H1 (cell line): ENCODE measurements at regions not wholly inside any gene's neighbourhood (a gene's known extent, or its start where the extent isn't known, plus 50 kb on each side); places are given as distances from the start of the nearest gene placed in this dataset.
"Not testable (repeated sequence)": the region's sequence is repeated elsewhere in the genome, so short reads cannot be mapped to it uniquely, and the experiment has no call there.

Experiments used
- CTCF ChIA-PET: fragments of 300-600 bp; sonication (Branson Sonifier 250); formaldehyde crosslinking; loops from one replicate; lab custom pipeline; 2021; ENCODE audit not compliant: partially characterized antibody; lab: Charles Lee
- POLR2A ChIA-PET: fragments of 300-600 bp; sonication (Branson Sonifier 250); formaldehyde crosslinking; loops from one replicate; lab custom pipeline; 2021; ENCODE audit warnings: inconsistent platforms; ENCODE audit not compliant: partially characterized antibody; lab: Charles Lee
- DNase-seq, 2 experiments: peaks; one replicate each; pipeline versions ENCODE4 v3.0.0 to v3.0.0-alpha.2; 2010 to 2022; ENCODE audit warnings: low spot score in 2 of 2, low read depth in 1 of 2, mixed read lengths in 1 of 2
- FAIRE-seq: peaks from 2 replicates; lab custom pipeline; 2011; peaks lifted over from hg19 to GRCh38; lab: Jason Lieb, UNC
- H2AFZ ChIP-seq: 2 replicates; pipeline ENCODE4 v1.8.1; 2012; ENCODE audit warnings: low read length, inconsistent platforms
- H2AK5ac ChIP-seq: 2 replicates; pipeline ENCODE4 v1.6.1; 2013; ENCODE audit warnings: low read depth, low read length
- H2BK120ac ChIP-seq: replicated peaks from 2 replicates; pipeline ENCODE3; 2013; ENCODE audit warnings: low read depth, low read length, inconsistent platforms
- H2BK12ac ChIP-seq: 2 replicates; pipeline ENCODE4 v1.6.1; 2013; ENCODE audit warnings: low read depth, low read length
- H2BK15ac ChIP-seq: 2 replicates; pipeline ENCODE4 v1.6.1; 2013; ENCODE audit warnings: low read length
- H2BK20ac ChIP-seq: 2 replicates; pipeline ENCODE4 v1.6.1; 2013; ENCODE audit warnings: low read length
- H2BK5ac ChIP-seq: 2 replicates; pipeline ENCODE4 v1.6.1; 2013; ENCODE audit warnings: low read depth, low read length
- H3K14ac ChIP-seq: 2 replicates; pipeline ENCODE4 v1.6.1; 2013; ENCODE audit warnings: inconsistent platforms; ENCODE audit not compliant: insufficient read length
- H3K18ac ChIP-seq: 2 replicates; pipeline ENCODE4 v1.6.1; 2013; ENCODE audit warnings: low read length; ENCODE audit errors: extremely low read depth
- H3K23ac ChIP-seq: 2 replicates; pipeline ENCODE4 v1.6.1; 2013; ENCODE audit warnings: inconsistent platforms; ENCODE audit not compliant: insufficient read length
- H3K23me2 ChIP-seq: 2 replicates; pipeline ENCODE4 v1.6.1; 2013; ENCODE audit warnings: low read depth, low read length
- H3K27ac ChIP-seq: 2 replicates; pipeline ENCODE4 v1.6.1; 2011; ENCODE audit warnings: low read depth, low read length, inconsistent platforms
- H3K27me3 ChIP-seq, 4 experiments: replicated peaks in 1 of 4; 1 replicate in 1 of 4; 2 replicates in 3 of 4; pipeline versions ENCODE4 v1.6.1 to v1.8.1; 2011 to 2013; ENCODE audit warnings: low read length in 3 of 4, mild to moderate bottlenecking in 3 of 4, inconsistent platforms in 2 of 4, mixed read lengths in 2 of 4, moderate library complexity in 1 of 4; ENCODE audit not compliant: control insufficient read depth in 3 of 4, insufficient read depth in 3 of 4; ENCODE audit errors: extremely low read depth in 1 of 4
- H3K36me3 ChIP-seq, 4 experiments: 2 replicates each; pipeline versions ENCODE4 v1.6.1 to v1.8.1; 2011 to 2013; ENCODE audit warnings: mild to moderate bottlenecking in 4 of 4, low read length in 3 of 4, moderate library complexity in 2 of 4, control low read depth in 1 of 4, inconsistent platforms in 1 of 4; ENCODE audit not compliant: insufficient read depth in 4 of 4, control insufficient read depth in 2 of 4
- H3K4ac ChIP-seq: replicated peaks from 2 replicates; pipeline ENCODE3; 2013; ENCODE audit warnings: low read length, low read depth, mixed read lengths, inconsistent platforms; ENCODE audit not compliant: insufficient read length
- H3K4me1 ChIP-seq, 4 experiments: replicated peaks in 1 of 4; 1 replicate in 1 of 4; 2 replicates in 3 of 4; pipeline versions ENCODE4 v1.6.1 to v1.8.1; 2011 to 2013; ENCODE audit warnings: low read length in 3 of 4, inconsistent platforms in 2 of 4, mixed read lengths in 1 of 4; ENCODE audit not compliant: insufficient read depth in 4 of 4, control insufficient read depth in 3 of 4
- H3K4me2 ChIP-seq, 2 experiments: 2 replicates each; pipeline versions ENCODE4 v1.6.1 to v1.8.1; 2011 to 2013; ENCODE audit warnings: low read depth in 2 of 2, low read length in 2 of 2, control low read depth in 1 of 2, inconsistent platforms in 1 of 2, mild to moderate bottlenecking in 1 of 2; ENCODE audit not compliant: insufficient read depth in 1 of 2
- H3K4me3 ChIP-seq, 4 experiments: fragments of 200-600, 300-600 bp in 1 of 4; sonication (generic), shearing (Covaris generic), sonication (Bioruptor Twin) in 1 of 4; 2 replicates each; pipeline versions ENCODE4 v1.5.1 to v1.8.1; 2011 to 2016; ENCODE audit warnings: low read length in 4 of 4, low read depth in 3 of 4, control low read depth in 2 of 4, inconsistent platforms in 2 of 4, mild to moderate bottlenecking in 2 of 4, mixed read lengths in 1 of 4, moderate library complexity in 1 of 4; ENCODE audit not compliant: insufficient read depth in 2 of 4; ENCODE audit errors: extremely low read depth in 1 of 4
- H3K56ac ChIP-seq: replicated peaks from 2 replicates; pipeline ENCODE3; 2013; ENCODE audit warnings: low read depth, mild to moderate bottlenecking, mixed read lengths, low read length, inconsistent platforms; ENCODE audit not compliant: insufficient read length
- H3K79me1 ChIP-seq: 2 replicates; pipeline ENCODE4 v1.6.1; 2013; ENCODE audit warnings: low read depth, low read length, control low read depth
- H3K79me2 ChIP-seq, 2 experiments: 2 replicates each; pipeline versions ENCODE4 v1.6.1 to v1.8.1; 2012 to 2013; ENCODE audit warnings: low read length in 2 of 2, mild to moderate bottlenecking in 2 of 2, inconsistent platforms in 1 of 2; ENCODE audit not compliant: insufficient read depth in 2 of 2, control insufficient read depth in 1 of 2
- H3K9ac ChIP-seq, 4 experiments: replicated peaks in 1 of 4; 1 replicate in 1 of 4; 2 replicates in 3 of 4; pipeline versions ENCODE4 v1.6.1 to v1.8.1; 2011 to 2013; ENCODE audit warnings: low read depth in 3 of 4, low read length in 3 of 4, control low read depth in 2 of 4, mild to moderate bottlenecking in 2 of 4, moderate library complexity in 2 of 4, inconsistent platforms in 1 of 4; ENCODE audit errors: extremely low read depth in 1 of 4
- H3K9me3 ChIP-seq, 2 experiments: 2 replicates each; pipeline versions ENCODE4 v1.6.1 to v1.8.1; 2012 to 2013; ENCODE audit warnings: mild to moderate bottlenecking in 2 of 2, moderate library complexity in 2 of 2, control low read depth in 1 of 2, inconsistent platforms in 1 of 2, low read depth in 1 of 2, low read length in 1 of 2, mixed read lengths in 1 of 2; ENCODE audit not compliant: insufficient read depth in 2 of 2
- H4K20me1 ChIP-seq, 2 experiments: replicated peaks in 1 of 2; 2 replicates each; pipeline versions ENCODE3 to v1.8.1; 2011 to 2013; ENCODE audit warnings: inconsistent platforms in 2 of 2, low read length in 2 of 2, mild to moderate bottlenecking in 1 of 2; ENCODE audit not compliant: insufficient read depth in 2 of 2, control insufficient read depth in 1 of 2
- H4K5ac ChIP-seq: 2 replicates; pipeline ENCODE4 v1.6.1; 2013; ENCODE audit warnings: low read length, low read depth, mixed read lengths, inconsistent platforms; ENCODE audit not compliant: insufficient read length
- H4K8ac ChIP-seq: 2 replicates; pipeline ENCODE4 v1.8.0; 2013; ENCODE audit warnings: mild to moderate bottlenecking, moderate library complexity, low read length, inconsistent platforms; ENCODE audit not compliant: insufficient read depth; ENCODE audit errors: extremely low read depth
- H4K91ac ChIP-seq: replicated peaks from 2 replicates; pipeline ENCODE3; 2013; ENCODE audit warnings: low read length, mixed read lengths, inconsistent platforms; ENCODE audit not compliant: insufficient read length
- WGBS, 2 experiments: shearing (Covaris generic) in 1 of 2; methylation state at CpG; one replicate each; pipeline versions ENCODE4 v1.1.6 to v1.1.7; 2013 to 2015; ENCODE audit warnings: low lambda C conversion rate in 2 of 2, mixed read lengths in 2 of 2, inconsistent platforms in 1 of 2, low coverage in 1 of 2, missing lambda C conversion rate in 1 of 2; ENCODE audit not compliant: insufficient replicate concordance in 2 of 2, insufficient coverage in 1 of 2, insufficient read length in 1 of 2; ENCODE audit errors: extremely low coverage in 1 of 2, missing lambda C conversion rate in 1 of 2; 5-methylcytosine and 5-hydroxymethylcytosine counted together

DNA sequence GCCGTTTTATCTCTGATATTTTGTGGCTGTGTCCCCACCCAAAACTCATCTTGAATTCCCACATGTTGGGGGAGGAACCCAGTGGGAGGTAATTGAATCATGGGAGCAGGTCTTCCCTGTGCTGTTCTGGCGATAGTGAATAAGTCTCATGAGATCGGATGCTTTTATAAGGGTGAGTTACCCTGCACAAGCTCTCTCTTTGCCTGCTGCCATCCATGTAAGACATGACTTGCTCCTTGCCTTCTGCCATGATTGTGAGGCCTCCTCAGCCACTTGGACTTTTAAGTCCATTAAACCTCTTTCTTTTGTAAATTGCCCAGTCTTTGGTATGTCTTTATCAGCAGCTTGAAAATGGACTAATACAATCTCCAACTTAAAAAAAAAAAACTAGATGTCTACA lies 502.8 kb downstream of the TFAP2B start:
- FAIRE-seq, H3K27ac ChIP-seq, H2BK12ac ChIP-seq, H3K27me3 ChIP-seq, H4K20me1 ChIP-seq, H3K79me1 ChIP-seq, H3K36me3 ChIP-seq, H2BK15ac ChIP-seq, H3K23me2 ChIP-seq, H2BK120ac ChIP-seq, DNase-seq, H4K8ac ChIP-seq, H3K56ac ChIP-seq, H3K18ac ChIP-seq, H3K4me2 ChIP-seq, H2AK5ac ChIP-seq, H4K5ac ChIP-seq, H2BK5ac ChIP-seq, H3K4ac ChIP-seq, H3K14ac ChIP-seq, H2AFZ ChIP-seq, H3K9ac ChIP-seq, H3K9me3 ChIP-seq, H3K4me3 ChIP-seq, H4K91ac ChIP-seq, H3K79me2 ChIP-seq, H3K4me1 ChIP-seq, H3K23ac ChIP-seq, H2BK20ac ChIP-seq, POLR2A ChIA-PET: not testable (repeated sequence)
- CTCF ChIA-PET: interaction anchor here (0.6 to 1.1 kb wide), 3 partner anchors 8 to 523 kb away, joined by 3 read pairs; no protein-coding TSS in a partner anchor
- 91% methylated on average over 3 of the region's 3 CpGs; no CpG with 5 or more reads in 1 of the 2 experiments for WGBS, 2 experiments
